ENCODE measurements at regions not wholly inside any gene's neighbourhood (a gene's known extent, or its start where the extent isn't known, plus 50 kb on each side); places are given as distances from the start of the nearest gene placed in this dataset.

DNA sequence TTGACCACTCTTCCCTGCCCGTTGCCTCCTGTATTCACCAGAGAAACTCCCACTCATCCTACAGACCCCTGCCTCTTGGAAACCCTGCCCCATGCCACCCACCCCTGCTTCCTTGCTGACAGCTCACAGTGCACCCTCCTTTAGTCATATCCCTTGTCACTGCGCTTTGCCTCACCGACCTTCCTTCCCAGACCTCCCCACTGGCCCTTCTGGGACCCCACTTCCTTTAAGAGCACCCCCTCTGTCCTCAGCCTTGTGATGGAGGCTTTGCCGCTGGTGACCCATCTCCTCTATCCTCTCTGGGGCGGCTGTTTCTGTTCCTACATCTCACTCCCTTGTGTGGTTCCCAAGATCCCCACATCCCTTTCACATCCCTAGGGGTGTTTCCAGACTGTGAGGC, 92.8 kb upstream of the ZMIZ1 start:
- TF ChIP-seq, protein P1, sequence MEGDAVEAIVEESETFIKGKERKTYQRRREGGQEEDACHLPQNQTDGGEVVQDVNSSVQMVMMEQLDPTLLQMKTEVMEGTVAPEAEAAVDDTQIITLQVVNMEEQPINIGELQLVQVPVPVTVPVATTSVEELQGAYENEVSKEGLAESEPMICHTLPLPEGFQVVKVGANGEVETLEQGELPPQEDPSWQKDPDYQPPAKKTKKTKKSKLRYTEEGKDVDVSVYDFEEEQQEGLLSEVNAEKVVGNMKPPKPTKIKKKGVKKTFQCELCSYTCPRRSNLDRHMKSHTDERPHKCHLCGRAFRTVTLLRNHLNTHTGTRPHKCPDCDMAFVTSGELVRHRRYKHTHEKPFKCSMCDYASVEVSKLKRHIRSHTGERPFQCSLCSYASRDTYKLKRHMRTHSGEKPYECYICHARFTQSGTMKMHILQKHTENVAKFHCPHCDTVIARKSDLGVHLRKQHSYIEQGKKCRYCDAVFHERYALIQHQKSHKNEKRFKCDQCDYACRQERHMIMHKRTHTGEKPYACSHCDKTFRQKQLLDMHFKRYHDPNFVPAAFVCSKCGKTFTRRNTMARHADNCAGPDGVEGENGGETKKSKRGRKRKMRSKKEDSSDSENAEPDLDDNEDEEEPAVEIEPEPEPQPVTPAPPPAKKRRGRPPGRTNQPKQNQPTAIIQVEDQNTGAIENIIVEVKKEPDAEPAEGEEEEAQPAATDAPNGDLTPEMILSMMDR (conservative IDR thresholded peaks at IDR 0.05 in 1 of 2, IDR thresholded peaks at IDR 0.05 in 1 of 2; ENCODE audit: extremely low read depth in 1 of 2, insufficient read depth in 1 of 2, low read depth in 1 of 2, low read length in 2 of 2): no peak
- no peak for TF ChIP-seq EZH2 (IDR thresholded peaks at IDR 0.05; ENCODE audit: borderline replicate concordance, low read length)

Measured in mammary epithelial cell (primary cell).